ENCODE measurements at regions not wholly inside any gene's neighbourhood (a gene's known extent, or its start where the extent isn't known, plus 50 kb on each side); places are given as distances from the start of the nearest gene placed in this dataset.

GRCh38 chr2:2744958-2745715 is 414.1 kb upstream of the MYT1L start (continued):
- TF ChIP-seq MAX (IDR thresholded peaks at IDR 0.05): no peak

Data from H1 (cell line).